HCT116 (cell line): ENCODE measurements at regions not wholly inside any gene's neighbourhood (a gene's known extent, or its start where the extent isn't known, plus 50 kb on each side); places are given as distances from the start of the nearest gene placed in this dataset.

Experiments used
- ATAC-seq: fragments of 200-7000 bp; cut with Tn5 transposase; 2 replicates; pipeline ENCODE4 v1.9.1; 2020; ENCODE audit warnings: mild to moderate bottlenecking, moderate library complexity
- BruUV-seq: library from RNA; stranded (reverse); fragments of 400-500 nt; replicated peaks from 2 replicates; lab custom pipeline; 2021; lab: Mats Ljungman, UMichigan
- CTCF ChIA-PET: fragments of 300-600 bp; sonication (Branson Sonifier 250); formaldehyde crosslinking; loops from one replicate; lab custom pipeline; 2021; ENCODE audit warnings: antibody characterized with exemption; lab: Charles Lee
- POLR2A ChIA-PET: fragments of 300-600, 350-600 bp; sonication (Branson Sonifier 250); formaldehyde crosslinking; loops from one replicate; lab custom pipeline; 2021; ENCODE audit warnings: antibody characterized with exemption; lab: Charles Lee
- RAD21 ChIA-PET, 2 experiments: fragments of 300-600 bp; sonication (Branson Sonifier 250); formaldehyde crosslinking; loops; one replicate each; lab custom pipeline; 2023; ENCODE audit warnings: low total read pairs in 2 of 2; ENCODE audit not compliant: uncharacterized antibody in 2 of 2, unreplicated experiment in 2 of 2, low non-redundant PET in 1 of 2; lab: Charles Lee
- DNase-seq: peaks from one replicate; pipeline ENCODE4 v3.0.0-alpha.2; 2010; ENCODE audit warnings: low read depth, low spot score
- H2AFZ ChIP-seq: fragments of 200-600 bp; shearing (Covaris generic), sonication (generic); 2 replicates; pipeline ENCODE4 v1.6.1; 2017; ENCODE audit warnings: low read depth, mixed run types, mixed read lengths, antibody characterized with exemption, low read length; ENCODE audit not compliant: poor library complexity, severe bottlenecking
- H3K27ac ChIP-seq: 2 replicates; pipeline ENCODE4 v1.5.1; 2012; ENCODE audit warnings: low read depth, low read length
- H3K27me3 ChIP-seq: fragments of 200-600 bp; sonication (generic); 2 replicates; pipeline ENCODE4 v1.6.1; 2016; ENCODE audit warnings: mixed run types, low read length, mixed read lengths; ENCODE audit not compliant: insufficient read depth
- H3K36me3 ChIP-seq, 2 experiments: fragments of 200-500 bp in 1 of 2; fragments of 200-600 bp in 1 of 2; sonication (Bioruptor generic) in 1 of 2; sonication (generic) in 1 of 2; 2 replicates each; pipeline versions ENCODE4 v1.5.1 to v1.6.1; 2014 to 2016; ENCODE audit warnings: low read length in 2 of 2, inconsistent platforms in 1 of 2, mixed read lengths in 1 of 2, mixed run types in 1 of 2; ENCODE audit not compliant: insufficient read depth in 2 of 2, control insufficient read depth in 1 of 2
- H3K4me1 ChIP-seq, 2 experiments: fragments of 200-600 bp in 1 of 2; sonication (generic) in 1 of 2; 2 replicates each; pipeline versions ENCODE4 v1.5.1 to v1.6.1; 2012 to 2017; ENCODE audit warnings: low read length in 2 of 2, inconsistent platforms in 1 of 2, mild to moderate bottlenecking in 1 of 2, mixed read lengths in 1 of 2, mixed run types in 1 of 2, moderate library complexity in 1 of 2; ENCODE audit not compliant: insufficient read depth in 2 of 2, control insufficient read depth in 1 of 2
- H3K4me2 ChIP-seq: fragments of 200-600 bp; sonication (generic); 2 replicates; pipeline ENCODE4 v1.6.1; 2017; ENCODE audit warnings: mixed run types, low read length, mixed read lengths
- H3K4me3 ChIP-seq, 2 experiments: fragments of 200-600 bp in 1 of 2; sonication (generic) in 1 of 2; replicated peaks in 1 of 2; 2 replicates each; pipeline ENCODE4 v1.5.1; 2011 to 2016; ENCODE audit warnings: low read length in 2 of 2, control low read depth in 1 of 2, low read depth in 1 of 2, mild to moderate bottlenecking in 1 of 2, mixed read lengths in 1 of 2, mixed run types in 1 of 2
- H3K79me2 ChIP-seq: fragments of 200-600 bp; sonication (generic); 2 replicates; pipeline ENCODE4 v1.6.1; 2017; ENCODE audit warnings: mild to moderate bottlenecking, mixed run types, low read length, moderate library complexity, mixed read lengths; ENCODE audit not compliant: insufficient read depth
- H3K9ac ChIP-seq: fragments of 200-600 bp; sonication (generic); 2 replicates; pipeline ENCODE4 v1.6.1; 2016; ENCODE audit warnings: low read length, mixed read lengths
- H3K9me2 ChIP-seq: fragments of 200-600 bp; sonication (generic), shearing (Covaris generic); 2 replicates; pipeline ENCODE4 v1.6.1; 2017; ENCODE audit warnings: mixed run types, mild to moderate bottlenecking, moderate library complexity; ENCODE audit not compliant: insufficient read depth
- H3K9me3 ChIP-seq, 2 experiments: fragments of 200-500 bp in 1 of 2; fragments of 200-600 bp in 1 of 2; sonication (Bioruptor generic) in 1 of 2; sonication (generic) in 1 of 2; 2 replicates each; pipeline ENCODE4 v1.6.1; 2014 to 2017; ENCODE audit warnings: low read length in 2 of 2, mixed read lengths in 2 of 2, inconsistent platforms in 1 of 2, low read depth in 1 of 2, mild to moderate bottlenecking in 1 of 2, mixed run types in 1 of 2, moderate library complexity in 1 of 2; ENCODE audit not compliant: control insufficient read depth in 1 of 2, insufficient read depth in 1 of 2
- H4K20me1 ChIP-seq: fragments of 200-600 bp; sonication (generic), shearing (Covaris generic); 2 replicates; pipeline ENCODE4 v1.6.1; 2017; ENCODE audit warnings: mixed run types, mild to moderate bottlenecking, moderate library complexity; ENCODE audit not compliant: insufficient read depth
- CEBPB ChIP-seq: IDR thresholded peaks from 2 replicates; pipeline ENCODE4 v1.6.1; 2012; ENCODE audit warnings: low read depth
- CTCF ChIP-seq, 3 experiments: fragments of 200-600 bp in 1 of 3; sonication (generic) in 1 of 3; IDR thresholded peaks in 2 of 3; conservative IDR thresholded peaks in 1 of 3; 2 replicates each; pipeline ENCODE4 v1.5.1; 2012 to 2017; ENCODE audit warnings: low read depth in 2 of 3, low read length in 2 of 3, antibody characterized with exemption in 1 of 3, borderline replicate concordance in 1 of 3, control low read depth in 1 of 3, mild to moderate bottlenecking in 1 of 3, mixed read lengths in 1 of 3, mixed run types in 1 of 3, moderate library complexity in 1 of 3; ENCODE audit not compliant: insufficient read depth in 1 of 3
- EGR1 ChIP-seq: IDR thresholded peaks from 2 replicates; pipeline ENCODE4 v1.6.1; 2012; ENCODE audit warnings: low read depth
- EZH2 ChIP-seq: fragments of 200-600 bp; sonication (generic); IDR thresholded peaks from 2 replicates; pipeline ENCODE4 v1.6.1; 2017; ENCODE audit warnings: antibody characterized with exemption, mixed run types
- EZH2phosphoT487 ChIP-seq: fragments of 200-600 bp; IDR thresholded peaks from 2 replicates; pipeline ENCODE4 v1.6.1; 2018; ENCODE audit warnings: antibody characterized with exemption, borderline replicate concordance
- FOSL1 ChIP-seq: IDR thresholded peaks from 2 replicates; pipeline ENCODE4 v1.6.1; 2012; ENCODE audit warnings: low read depth
- JUND ChIP-seq: IDR thresholded peaks from 2 replicates; pipeline ENCODE4 v1.6.1; 2012
- POLR2AphosphoS5 ChIP-seq: IDR thresholded peaks from 2 replicates; pipeline ENCODE4 v1.6.1; 2011; ENCODE audit warnings: mild to moderate bottlenecking, low read depth, low read length, moderate library complexity
- RAD21 ChIP-seq: IDR thresholded peaks from 2 replicates; pipeline ENCODE4 v1.6.1; 2012; ENCODE audit warnings: low read depth, mild to moderate bottlenecking
- SIN3A ChIP-seq: IDR thresholded peaks from 2 replicates; pipeline ENCODE4 v1.6.1; 2012; ENCODE audit warnings: low read depth
- SRF ChIP-seq: IDR thresholded peaks from 2 replicates; pipeline ENCODE4 v1.6.1; 2012; ENCODE audit warnings: low read depth
- TCF7L2 ChIP-seq: IDR thresholded peaks from 2 replicates; pipeline ENCODE4 v1.7.0; 2011; ENCODE audit warnings: borderline replicate concordance, inconsistent platforms; ENCODE audit not compliant: insufficient read depth, insufficient read length; ENCODE audit errors: extremely low read depth
- YY1 ChIP-seq: IDR thresholded peaks from 2 replicates; pipeline ENCODE4 v1.6.1; 2011; ENCODE audit warnings: low read length, low read depth, moderate library complexity, mild to moderate bottlenecking; ENCODE audit not compliant: insufficient replicate concordance; ENCODE audit errors: extremely low read depth
- ZFX ChIP-seq: fragments of 450-650 bp; IDR thresholded peaks from 2 replicates; pipeline ENCODE4 v1.6.1; 2017
- ZNF274 ChIP-seq: fragments of 200-500 bp; sonication (Bioruptor generic); IDR thresholded peaks from 2 replicates; pipeline ENCODE4 v1.6.1; 2014; ENCODE audit warnings: mild to moderate bottlenecking, low read depth, low read length, inconsistent platforms
- intact Hi-C: fragments of 100-400 bp; cut with micrococcal nuclease; formaldehyde crosslinking; loops from 2 replicates; pipeline ENCODE4 v1.10.0; 2022
- TF ChIP-seq, protein P1 (sequence below): IDR thresholded peaks from 2 replicates; pipeline ENCODE4 v1.6.1; 2012

- intact Hi-C loops = no loop called here
- TF ChIP-seq ZFX (no peak), EGR1 (no peak), YY1 (no peak), EZH2phosphoT487 (no peak), CEBPB (no peak), SIN3A (no peak), JUND (no peak), RAD21 (no peak), TCF7L2 (no peak), CTCF (IDR thresholded peaks at IDR 0.05 in 2 of 3, conservative IDR thresholded peaks at IDR 0.05 in 1 of 3; ENCODE audit: borderline replicate concordance in 1 of 3, insufficient read depth in 1 of 3, low read depth in 2 of 3, low read length in 2 of 3) (no peak), FOSL1 (no peak), POLR2AphosphoS5 (no peak), EZH2 (no peak), SRF (no peak), ZNF274 (no peak)
- TF ChIP-seq, protein P1, sequence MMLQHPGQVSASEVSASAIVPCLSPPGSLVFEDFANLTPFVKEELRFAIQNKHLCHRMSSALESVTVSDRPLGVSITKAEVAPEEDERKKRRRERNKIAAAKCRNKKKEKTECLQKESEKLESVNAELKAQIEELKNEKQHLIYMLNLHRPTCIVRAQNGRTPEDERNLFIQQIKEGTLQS = no peak
Measured at GRCh38 chr6:51209651-51210050, 391.0 kb downstream of the TFAP2B start.

More at GRCh38 chr6:51209651-51210050, 391.0 kb downstream of the TFAP2B start:
- POLR2A ChIA-PET = no interaction called here
- Histone ChIP-seq H3K36me3 (no peaks in the 10 kb centered on the region), H3K27ac (no peak overlapping the region), H3K4me2 (no peak overlapping the region), H2AFZ (no peak overlapping the region), H3K9me3 (peaks cover 22 to 28% of the 10 kb centered on the region in 2 experiments; a peak in 2 of 4 replicates), H3K9ac (no peak overlapping the region), H3K79me2 (no peaks in the 10 kb centered on the region), H3K9me2 (no peaks in the 10 kb centered on the region), H4K20me1 (no peaks in the 10 kb centered on the region), H3K27me3 (no peaks in the 10 kb centered on the region), H3K4me3 (no peak overlapping the region), H3K4me1 (no peaks in the 10 kb centered on the region)
- CTCF ChIA-PET = no interaction called here
- BruUV-seq = no TSS peak
- DNase-seq (no peak), ATAC-seq (no peak)
- RAD21 ChIA-PET = no interaction called here
